ENCODE measurements at regions not wholly inside any gene's neighbourhood (a gene's known extent, or its start where the extent isn't known, plus 50 kb on each side); places are given as distances from the start of the nearest gene placed in this dataset.
A peak's percentile ranks its signal among the peaks of the same experiment; 100 is the strongest.

DNA sequence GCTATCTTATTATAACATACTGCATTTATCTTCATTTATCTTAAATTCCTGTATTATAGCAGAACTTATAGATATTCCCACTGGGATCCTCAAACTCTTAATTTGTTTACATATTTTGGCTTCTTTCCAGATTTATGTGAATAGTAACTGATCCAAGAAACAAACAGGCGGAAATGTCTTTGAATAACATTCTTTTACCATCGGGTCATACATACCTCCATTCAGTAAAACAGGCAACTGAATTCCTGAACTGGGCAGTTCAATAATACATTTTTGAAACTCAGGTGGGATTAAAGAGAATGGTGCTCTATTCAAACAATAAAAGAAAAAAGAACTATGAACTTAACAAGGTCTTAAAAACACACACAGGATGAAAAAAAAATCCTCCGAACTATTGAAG lies 337.4 kb downstream of the CRPPA start:
- DNase-seq (ENCODE audit: missing footprints) (no peak), ATAC-seq (no peak)
- intact Hi-C loops (cut with DNase I), result loop anchor here (10.0 kb wide), 1 partner anchor 831 kb away; no protein-coding TSS in a partner anchor

DNA sequence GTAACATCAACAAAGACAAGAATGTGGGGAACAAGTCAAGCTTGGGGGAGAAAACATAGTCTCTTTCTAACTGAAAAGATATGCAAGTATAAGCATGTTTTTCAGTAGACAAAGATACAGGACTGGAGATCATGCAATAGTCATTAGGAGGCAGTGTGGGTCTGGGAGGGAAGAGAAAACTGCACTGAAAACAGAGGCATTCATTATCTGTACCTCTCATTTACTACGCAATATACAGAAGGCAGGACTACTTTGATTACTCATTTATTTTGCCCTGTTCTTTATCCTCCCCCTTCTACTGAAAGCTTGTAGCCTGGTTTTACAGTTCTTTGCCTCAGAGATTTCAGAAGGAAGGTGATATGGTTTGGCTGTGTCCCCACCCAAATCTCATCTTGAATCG lies 341.2 kb downstream of the CRPPA start:
- ATAC-seq (no peak), DNase-seq (ENCODE audit: missing footprints) (no peak)
- intact Hi-C loops (cut with DNase I), result loop anchor here (10.0 kb wide), 1 partner anchor 835 kb away; no protein-coding TSS in a partner anchor

DNA sequence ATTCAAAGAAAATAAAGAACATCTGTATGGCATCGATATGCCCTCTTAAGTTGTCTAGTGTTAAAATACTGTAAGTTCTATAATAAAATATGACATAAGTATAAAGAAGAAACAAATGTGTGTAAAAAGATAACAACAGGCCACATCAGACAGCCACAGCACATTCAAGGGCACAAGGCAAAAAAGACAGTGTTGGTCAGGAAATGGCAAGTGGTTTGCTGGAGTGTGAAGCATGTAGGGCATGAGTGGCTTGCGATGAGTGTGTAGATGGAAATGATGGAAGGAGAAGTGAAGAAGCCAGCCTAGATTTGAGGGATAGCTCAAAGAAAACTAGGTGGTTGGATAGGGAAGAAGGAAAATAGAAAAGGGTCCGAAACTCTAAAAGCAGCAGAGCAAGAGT lies 341.6 kb downstream of the CRPPA start:
- ATAC-seq, result no peak

DNA sequence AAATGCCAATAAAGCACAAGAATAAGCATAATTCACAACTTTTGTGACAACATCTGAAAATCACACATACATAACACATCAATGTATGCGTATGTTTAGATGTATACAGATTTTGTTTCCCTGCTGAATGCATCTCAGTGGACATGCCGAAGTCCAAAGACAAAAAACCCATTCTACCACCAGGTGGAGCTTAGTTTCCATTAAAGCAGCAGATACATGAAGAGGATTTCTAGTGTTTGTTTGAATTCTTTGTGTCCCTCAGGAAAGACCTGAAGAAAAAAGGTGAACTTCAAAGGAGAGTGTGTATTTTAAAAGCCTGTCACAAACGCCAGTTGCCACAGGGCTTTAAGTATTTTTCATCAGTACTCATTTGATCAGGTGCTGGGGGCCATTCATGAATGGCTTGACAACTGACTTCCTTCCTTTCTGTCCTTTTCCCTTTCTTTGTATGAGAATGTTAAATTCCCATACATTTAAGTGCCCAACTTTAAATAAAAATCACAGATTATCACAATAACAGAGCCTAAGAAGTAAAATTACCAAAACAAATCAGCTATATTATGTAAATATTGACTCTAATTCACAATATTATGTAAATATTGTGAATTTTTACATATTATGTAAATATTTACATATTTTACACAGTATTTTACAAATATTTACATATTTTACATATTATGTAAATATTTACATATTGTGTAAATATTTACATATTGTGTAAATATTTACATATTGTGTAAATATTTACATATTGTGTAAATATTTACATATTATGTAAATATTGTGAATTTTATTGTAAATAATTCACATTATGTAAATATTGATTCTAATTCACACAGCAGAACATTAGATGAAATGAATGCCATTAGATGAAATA lies 343.0 kb downstream of the CRPPA start:
- intact Hi-C loops (cut with DNase I), result loop anchor here (2.0 kb wide), 2 partner anchors 20 to 486 kb away; no protein-coding TSS in a partner anchor
- DNase-seq (ENCODE audit: missing footprints) (no peak), ATAC-seq (no peak)

More for the DNA sequence above, 341.6 kb downstream of the CRPPA start:
- intact Hi-C loops (cut with DNase I), result loop anchor here (2.0 to 10.0 kb wide), 3 partner anchors 19 to 835 kb away; no protein-coding TSS in a partner anchor
- DNase-seq (ENCODE audit: missing footprints), result no peak

DNA sequence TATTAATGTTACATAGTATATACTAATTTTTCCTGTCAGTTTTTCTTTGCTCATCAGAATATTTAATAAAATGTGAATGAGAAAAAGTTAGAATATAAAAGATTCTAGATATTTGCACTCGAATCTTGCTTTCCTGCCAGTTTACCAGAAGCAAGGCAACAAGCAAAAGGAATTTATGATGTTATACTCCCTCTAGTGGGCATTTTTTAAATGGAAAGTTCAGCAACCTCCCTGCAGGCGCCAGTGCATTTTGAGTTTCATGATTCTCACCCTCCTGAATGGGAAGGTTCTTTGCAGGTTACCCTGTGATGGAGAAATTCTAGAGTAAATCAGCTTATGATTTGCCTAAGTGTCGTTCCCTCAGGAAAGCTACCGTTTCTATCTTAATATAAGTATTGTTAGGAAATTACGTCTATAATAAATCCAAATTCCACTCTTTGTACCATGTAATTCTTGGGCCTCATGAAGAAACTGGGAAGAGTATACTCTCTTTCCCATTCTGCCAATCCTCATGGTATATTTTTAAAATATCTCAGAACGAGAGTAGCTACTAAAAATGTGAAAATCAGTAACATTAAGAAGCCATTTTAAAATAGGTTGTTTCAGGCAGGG lies 350.0 kb downstream of the CRPPA start:
- intact Hi-C loops (cut with DNase I), result loop anchor here (2.0 to 5.0 kb wide), 2 partner anchors 385 to 764 kb away; partner anchors contain the start of gene MEOX2
- DNase-seq (ENCODE audit: missing footprints), result no peak
- no peak for ATAC-seq

DNA sequence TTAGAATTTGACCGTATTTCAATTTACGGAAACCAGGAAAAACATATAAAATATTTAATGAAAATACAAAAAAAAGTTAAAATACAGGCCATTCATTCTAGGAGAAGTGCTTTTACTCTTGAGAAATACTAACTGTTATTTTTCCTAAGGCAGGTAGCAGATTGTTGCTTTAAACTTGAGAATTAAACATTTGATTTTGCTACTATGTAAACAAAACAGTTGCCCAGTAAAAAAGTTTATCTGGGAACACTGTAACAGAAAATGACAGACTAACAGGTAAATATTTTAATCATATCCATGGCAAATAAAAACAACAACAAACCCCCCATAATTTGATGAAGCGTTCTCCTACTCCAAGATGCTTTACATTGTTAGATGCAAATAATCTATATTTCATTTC lies 350.5 kb downstream of the CRPPA start:
- DNase-seq (ENCODE audit: missing footprints), result no peak
- no peak for ATAC-seq
- intact Hi-C loops (cut with DNase I), result loop anchor here (2.0 to 5.0 kb wide), 2 partner anchors 384 to 764 kb away; partner anchors contain the start of gene MEOX2

DNA sequence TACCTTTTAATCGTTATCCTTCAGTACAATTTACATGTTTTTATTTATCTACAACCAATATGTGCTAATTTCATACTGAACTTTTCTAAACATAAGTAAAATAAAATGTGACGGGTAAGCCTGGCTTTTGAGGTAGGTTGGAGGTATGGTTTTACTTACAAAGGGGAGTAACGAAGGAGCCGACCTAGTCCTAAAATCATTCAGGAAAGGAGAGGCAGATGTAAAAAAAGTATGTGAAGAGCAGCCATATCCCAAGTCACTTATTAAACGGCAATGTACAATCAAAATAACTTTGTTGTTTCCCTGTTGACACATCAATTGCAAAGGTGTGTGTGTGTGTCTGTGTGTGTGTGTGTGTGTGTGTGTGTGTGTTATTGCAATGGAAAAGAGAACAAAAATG lies 351.3 kb downstream of the CRPPA start:
- intact Hi-C loops (cut with DNase I), result loop anchor here (2.0 to 10.0 kb wide), 6 partner anchors 238 to 763 kb away; partner anchors contain the start of gene MEOX2
- ATAC-seq (no peak), DNase-seq (ENCODE audit: missing footprints) (no peak)

DNA sequence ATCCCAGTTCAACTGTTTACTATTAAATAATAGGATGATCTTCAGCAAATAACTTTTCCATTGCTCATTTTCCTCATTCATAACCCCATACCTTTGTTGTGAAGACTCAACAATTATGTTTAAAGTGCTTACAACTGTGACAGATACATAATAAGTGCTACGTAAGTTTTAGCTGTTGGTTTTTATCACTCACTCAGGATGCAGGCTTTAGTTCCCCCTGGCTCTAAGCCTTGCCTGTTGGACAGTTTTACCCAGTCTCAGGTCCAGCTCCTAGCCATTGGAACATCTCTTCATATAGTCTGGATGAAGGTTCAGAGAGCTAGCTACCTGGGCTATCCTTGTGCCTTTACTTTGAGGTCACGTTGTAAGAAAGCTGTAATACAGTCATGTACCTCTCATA lies 353.2 kb downstream of the CRPPA start:
- ATAC-seq (no peak), DNase-seq (ENCODE audit: missing footprints) (no peak)
- intact Hi-C loops (cut with DNase I), result loop anchor here (5.0 to 10.0 kb wide), 4 partner anchors 236 to 511 kb away; no protein-coding TSS in a partner anchor

DNA sequence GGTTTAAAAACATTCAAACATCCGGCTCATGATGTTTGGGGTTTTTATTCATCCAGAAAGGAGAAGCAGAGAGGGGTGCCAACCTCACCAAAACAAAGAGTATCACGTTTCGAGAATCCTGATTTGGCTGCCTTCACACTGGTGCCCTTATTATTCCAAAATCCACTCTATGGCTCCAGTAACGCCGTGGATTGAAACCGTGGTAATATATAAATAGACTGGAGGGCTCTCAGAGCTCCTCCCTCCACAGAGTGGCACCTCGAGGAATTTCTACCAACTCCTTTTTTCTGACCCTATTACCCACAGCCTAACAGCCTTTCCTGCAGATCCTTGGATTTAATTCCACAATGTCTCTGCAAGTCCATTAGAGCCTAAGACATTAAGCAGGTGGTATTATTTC lies 353.6 kb downstream of the CRPPA start:
- DNase-seq (ENCODE audit: missing footprints) (no peak), ATAC-seq (peak; percentile 17)
- intact Hi-C loops (cut with DNase I), result loop anchor here (5.0 to 10.0 kb wide), 4 partner anchors 235 to 510 kb away; no protein-coding TSS in a partner anchor

DNA sequence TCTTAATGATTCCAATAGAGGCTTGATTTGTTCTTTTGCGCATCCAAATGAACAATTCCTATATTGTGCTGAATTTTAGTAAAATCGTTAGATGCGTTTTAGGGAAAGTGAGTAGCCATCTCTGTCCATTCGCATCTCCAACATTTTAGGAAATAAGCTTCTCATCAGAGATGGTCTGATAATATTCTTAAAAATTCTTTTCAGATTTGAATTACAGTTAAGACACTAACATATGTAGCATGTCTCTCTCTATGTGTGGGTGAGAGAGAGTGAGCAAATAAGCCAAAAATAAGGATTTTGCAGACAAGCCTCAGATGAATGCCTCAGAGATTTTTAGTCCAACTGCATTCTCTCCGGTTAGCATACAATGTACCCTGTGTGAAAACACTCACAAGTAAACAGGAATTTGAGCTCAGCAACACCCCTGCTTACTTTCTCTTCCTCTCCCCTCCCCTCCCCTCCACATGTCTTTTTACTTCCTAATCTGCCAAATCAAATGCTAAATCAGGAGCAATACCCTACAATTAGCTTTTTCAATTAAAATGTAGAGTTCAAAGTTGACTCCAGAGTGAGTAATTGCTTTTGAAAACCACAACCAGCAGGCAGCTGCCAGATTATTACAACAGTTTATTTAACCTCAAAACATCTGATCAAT lies 354.4 kb downstream of the CRPPA start:
- no peak for DNase-seq (ENCODE audit: missing footprints)
- ATAC-seq, result peak; percentile 49
- intact Hi-C loops (cut with DNase I), result loop anchor here (5.0 to 10.0 kb wide), 4 partner anchors 235 to 510 kb away; no protein-coding TSS in a partner anchor

DNA sequence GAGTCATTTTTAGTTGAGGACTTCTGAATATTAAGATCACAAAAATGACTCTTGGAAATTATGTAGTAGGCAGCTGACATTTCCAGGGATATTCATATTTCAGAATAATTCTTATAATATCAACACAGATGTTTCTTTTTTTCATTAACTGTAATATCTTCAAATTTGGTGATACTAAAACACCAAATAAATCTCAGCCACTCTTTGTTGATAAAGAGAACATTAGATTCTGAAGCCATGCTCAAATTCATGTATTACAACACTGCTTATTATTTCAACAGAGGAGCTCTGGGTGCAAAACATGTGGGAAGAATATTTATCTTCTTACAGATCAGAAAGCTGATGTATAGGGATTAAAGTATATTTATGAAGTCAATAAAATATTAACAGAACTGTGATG lies 355.4 kb downstream of the CRPPA start:
- ATAC-seq (no peak), DNase-seq (ENCODE audit: missing footprints) (no peak)
- intact Hi-C loops (cut with DNase I), result loop anchor here (5.0 to 10.0 kb wide), 4 partner anchors 234 to 509 kb away; no protein-coding TSS in a partner anchor

DNA sequence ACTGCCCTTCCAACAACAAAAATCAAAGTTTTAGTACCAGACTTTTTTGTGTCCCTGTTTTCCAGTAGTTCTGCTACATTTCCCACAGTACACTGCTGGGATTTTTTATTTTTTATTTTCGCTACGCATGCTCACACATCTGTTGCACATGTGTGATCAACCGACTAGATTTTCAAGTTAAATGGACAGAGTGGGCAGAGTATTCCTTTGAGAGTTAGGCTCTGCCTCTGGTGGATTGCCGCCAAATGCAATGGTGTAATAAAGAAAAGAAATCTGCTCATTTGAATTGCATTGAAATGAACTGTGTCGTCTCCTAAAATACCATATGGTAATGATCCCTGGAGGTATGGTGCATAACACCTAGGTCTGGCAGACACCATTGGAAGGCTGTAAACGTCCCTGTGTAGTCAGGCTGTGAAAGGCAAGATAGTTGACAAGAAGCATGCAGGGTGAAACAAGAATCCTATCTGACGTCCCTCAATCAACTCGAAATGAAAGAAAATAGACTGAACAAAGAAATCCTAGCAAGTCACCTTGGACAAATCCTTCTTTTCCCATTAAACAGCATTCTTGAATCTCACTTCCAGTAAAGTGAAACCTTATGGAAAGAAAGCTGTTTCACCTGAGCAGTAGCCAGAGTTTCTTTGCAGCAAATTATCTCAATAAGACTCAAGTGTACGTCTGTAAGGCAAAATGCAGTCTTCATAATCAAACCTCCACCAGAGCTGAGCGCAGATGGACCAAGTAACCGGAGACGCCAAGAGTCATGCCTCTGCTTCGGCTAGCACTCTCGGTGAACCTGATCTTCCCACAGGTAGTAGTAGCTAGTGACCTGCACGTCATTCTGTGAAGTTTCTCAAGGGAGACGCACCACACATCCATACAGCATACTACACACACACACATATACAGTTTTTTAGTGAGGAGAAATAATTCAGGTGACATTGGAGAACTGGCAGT lies 357.3 kb downstream of the CRPPA start:
- DNase-seq (ENCODE audit: missing footprints) (no peak), ATAC-seq (peak; percentile 73)
- intact Hi-C loops (cut with DNase I), result loop anchor here (10.0 kb wide), 1 partner anchor 299 kb away; no protein-coding TSS in a partner anchor

DNA sequence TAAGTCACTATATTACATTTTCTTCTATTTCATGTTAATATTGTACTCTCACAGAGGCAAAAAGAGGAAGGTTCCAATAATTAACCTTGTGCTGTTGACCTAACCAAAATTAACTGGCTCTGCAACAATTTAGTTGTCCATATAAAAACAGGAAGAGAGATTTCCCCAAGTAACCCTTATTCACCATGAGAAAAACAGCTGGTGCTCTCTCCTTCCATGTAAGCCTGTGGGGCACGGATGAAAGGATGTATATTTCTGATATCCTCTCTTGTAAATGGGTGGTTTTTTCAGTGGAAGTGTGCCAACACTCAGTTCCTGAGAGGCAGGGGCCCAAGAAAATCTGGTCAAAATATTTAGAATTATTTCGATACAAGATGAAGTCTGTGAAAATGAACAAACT lies 358.1 kb downstream of the CRPPA start:
- DNase-seq (ENCODE audit: missing footprints) (no peak), ATAC-seq (no peak)
- intact Hi-C loops (cut with DNase I), result loop anchor here (10.0 kb wide), 1 partner anchor 298 kb away; no protein-coding TSS in a partner anchor

DNA sequence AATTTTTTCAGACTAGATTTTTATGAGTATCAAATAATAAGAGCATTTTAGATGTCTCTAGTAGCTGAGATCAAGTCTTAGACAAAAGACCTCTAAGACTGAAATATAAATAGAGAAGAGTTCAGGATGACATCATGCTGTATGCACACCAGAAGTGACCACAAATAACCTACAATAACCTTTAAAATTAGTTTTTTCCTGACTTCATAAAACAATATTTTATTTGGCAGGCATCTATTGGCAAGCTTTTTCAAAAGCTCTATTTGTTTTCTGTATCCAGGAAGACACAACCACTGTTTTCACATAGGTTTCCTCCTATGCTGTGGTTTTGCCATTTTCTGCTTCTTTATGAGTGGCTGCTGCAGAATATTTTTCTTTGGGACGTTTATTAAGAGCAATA lies 359.1 kb downstream of the CRPPA start:
- ATAC-seq, result peak; percentile 57
- intact Hi-C loops (cut with DNase I), result loop anchor here (10.0 kb wide), 1 partner anchor 297 kb away; no protein-coding TSS in a partner anchor
- no peak for DNase-seq (ENCODE audit: missing footprints)

DNA sequence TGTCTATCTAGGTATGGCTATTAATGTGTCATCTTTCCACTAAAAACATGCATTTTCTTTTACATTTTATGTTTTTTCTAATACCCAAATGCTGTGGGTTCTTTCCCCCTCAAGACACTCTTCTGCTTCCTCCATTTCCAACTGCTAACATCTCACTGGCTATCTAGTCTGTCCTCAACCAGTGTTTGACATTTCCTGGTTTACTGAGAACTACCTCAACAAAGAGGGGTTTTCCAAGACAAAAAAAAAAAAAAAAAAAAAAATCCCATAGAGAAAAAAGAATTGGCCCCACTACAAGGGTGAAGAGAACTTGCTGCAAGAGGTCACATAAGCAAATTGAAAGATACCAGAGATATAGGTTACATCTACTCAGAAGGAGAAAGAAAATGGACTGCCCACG lies 359.7 kb downstream of the CRPPA start:
- DNase-seq (ENCODE audit: missing footprints), result no peak

DNA sequence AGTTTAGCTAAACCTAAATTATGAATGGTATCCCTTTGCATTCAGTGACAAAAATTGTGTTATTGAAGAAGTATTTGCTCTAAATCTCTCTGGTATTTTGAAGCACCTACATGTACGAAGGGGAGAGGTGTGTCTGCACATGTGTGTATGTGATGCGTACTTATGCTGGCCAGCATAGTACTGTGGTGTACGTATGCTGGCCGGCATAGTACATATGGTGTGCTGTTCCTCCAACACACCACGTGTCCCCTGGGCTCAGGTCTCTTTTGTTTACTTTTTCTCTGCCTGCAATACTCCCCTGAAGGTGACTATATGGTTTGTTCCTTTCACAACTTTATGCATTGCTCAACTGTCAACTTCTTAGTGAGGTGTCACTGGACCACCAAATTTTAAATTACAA lies 360.3 kb downstream of the CRPPA start:
- ATAC-seq, result no peak
- DNase-seq (ENCODE audit: missing footprints), result no peak
- intact Hi-C loops (cut with DNase I), result loop anchor here (10.0 kb wide), 1 partner anchor 296 kb away; no protein-coding TSS in a partner anchor

More for the DNA sequence above, 359.7 kb downstream of the CRPPA start:
- intact Hi-C loops (cut with DNase I), result loop anchor here (10.0 kb wide), 1 partner anchor 297 kb away; no protein-coding TSS in a partner anchor
- no peak for ATAC-seq

DNA sequence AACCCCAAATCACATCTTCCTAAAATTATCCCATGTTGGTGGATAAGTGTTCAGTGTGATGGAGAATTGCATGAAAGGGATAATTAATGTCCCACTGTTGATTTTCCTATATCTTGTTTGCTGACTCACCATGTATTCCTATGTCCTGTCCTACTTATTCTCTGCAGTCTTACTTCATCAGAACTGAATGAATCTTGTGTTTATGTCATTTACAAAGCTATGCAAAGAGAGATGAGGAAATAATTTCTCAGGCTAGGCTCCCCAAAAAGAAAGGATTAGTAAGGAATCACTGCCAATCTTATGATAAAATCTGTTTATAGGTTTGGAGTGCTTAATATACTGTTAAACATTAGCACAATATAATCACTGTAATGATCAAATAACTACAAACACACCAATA lies 360.8 kb downstream of the CRPPA start:
- DNase-seq (ENCODE audit: missing footprints), result no peak
- ATAC-seq, result no peak
- intact Hi-C loops (cut with DNase I), result loop anchor here (10.0 kb wide), 1 partner anchor 296 kb away; no protein-coding TSS in a partner anchor
